Omental fat pad (tissue), 3 donors: ENCODE measurements at regions not wholly inside any gene's neighbourhood (a gene's known extent, or its start where the extent isn't known, plus 50 kb on each side); places are given as distances from the start of the nearest gene placed in this dataset.
A peak's percentile ranks its signal among the peaks of the same experiment; 100 is the strongest.

Experiments used
- ATAC-seq: fragments of 150-250 bp; one replicate; pipeline ENCODE4 v1.9.1; 2016; ENCODE audit warnings: mild to moderate bottlenecking, moderate library complexity; ENCODE audit not compliant: low FRiP score
- DNase-seq: peaks from one replicate; pipeline ENCODE4 v3.0.0-alpha.2; 2019; ENCODE audit warnings: low spot score
- TF ChIP-seq, protein P1 (sequence below), 3 donors: fragments of 450-650 bp; IDR thresholded peaks; one replicate each; pipeline ENCODE4 v1.5.1; 2016 to 2017; ENCODE audit warnings: antibody characterized with exemption in 3 of 3, mild to moderate bottlenecking in 3 of 3, moderate library complexity in 2 of 3

DNA sequence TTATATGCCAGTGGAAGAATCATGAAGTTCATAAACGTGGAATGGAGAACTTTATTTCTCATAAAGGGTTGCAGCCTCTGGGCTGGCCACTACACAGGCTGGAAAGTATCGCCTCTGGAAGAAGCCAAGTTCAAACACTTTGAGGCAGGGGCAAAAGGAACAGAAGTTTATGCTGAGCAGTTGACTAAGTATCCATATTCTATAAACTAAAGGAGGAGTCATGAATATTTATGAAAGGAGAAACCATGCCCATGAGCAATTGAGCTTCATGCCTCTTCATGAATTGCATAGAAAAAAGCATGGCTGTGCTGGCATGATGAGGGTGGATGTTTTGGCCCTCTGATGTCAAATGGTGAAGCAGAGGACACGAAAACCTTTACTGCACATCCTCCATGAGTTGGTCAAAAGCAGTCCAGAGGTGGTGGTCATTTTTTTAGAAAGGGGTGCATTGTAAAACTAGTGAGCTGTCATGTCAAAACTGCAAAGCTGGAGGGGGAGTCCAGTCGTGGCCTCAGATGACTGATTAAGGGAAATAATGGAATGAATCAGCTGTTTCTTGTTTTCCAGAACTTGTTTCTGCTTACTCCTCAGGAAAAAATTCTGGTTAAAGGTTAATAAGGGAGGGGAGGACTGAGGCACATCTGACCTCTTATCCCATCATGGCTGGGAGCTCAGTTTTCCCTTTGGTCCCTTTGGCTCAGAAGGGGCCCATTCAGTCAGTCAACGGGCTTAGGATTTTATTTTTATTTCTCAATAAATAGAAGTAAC, 276.7 kb downstream of the CHL1 start:
- no peak for ATAC-seq
- TF ChIP-seq, protein P1, sequence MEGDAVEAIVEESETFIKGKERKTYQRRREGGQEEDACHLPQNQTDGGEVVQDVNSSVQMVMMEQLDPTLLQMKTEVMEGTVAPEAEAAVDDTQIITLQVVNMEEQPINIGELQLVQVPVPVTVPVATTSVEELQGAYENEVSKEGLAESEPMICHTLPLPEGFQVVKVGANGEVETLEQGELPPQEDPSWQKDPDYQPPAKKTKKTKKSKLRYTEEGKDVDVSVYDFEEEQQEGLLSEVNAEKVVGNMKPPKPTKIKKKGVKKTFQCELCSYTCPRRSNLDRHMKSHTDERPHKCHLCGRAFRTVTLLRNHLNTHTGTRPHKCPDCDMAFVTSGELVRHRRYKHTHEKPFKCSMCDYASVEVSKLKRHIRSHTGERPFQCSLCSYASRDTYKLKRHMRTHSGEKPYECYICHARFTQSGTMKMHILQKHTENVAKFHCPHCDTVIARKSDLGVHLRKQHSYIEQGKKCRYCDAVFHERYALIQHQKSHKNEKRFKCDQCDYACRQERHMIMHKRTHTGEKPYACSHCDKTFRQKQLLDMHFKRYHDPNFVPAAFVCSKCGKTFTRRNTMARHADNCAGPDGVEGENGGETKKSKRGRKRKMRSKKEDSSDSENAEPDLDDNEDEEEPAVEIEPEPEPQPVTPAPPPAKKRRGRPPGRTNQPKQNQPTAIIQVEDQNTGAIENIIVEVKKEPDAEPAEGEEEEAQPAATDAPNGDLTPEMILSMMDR (IDR thresholded peaks at IDR 0.05): no peak
- no peak for DNase-seq

DNA sequence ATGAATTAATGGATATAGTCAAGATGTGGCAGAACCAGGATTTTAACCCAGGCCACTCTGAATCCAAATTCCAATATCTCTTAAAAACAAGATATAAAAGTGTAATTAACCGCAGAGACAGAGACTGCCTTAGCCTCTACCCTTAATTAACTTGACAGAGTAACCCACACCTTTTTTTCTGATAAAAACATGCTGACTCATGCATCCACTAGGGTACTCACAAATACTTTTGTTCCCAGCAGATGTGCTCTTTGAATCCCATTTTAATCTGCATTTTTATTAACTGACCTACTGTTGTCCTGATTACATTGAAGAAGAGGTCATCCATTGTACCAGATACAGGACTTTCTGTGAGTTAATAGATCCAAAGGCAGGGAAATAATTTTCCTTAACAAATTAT, 278.3 kb downstream of the CHL1 start:
- ATAC-seq: no peak
- no peak for DNase-seq
- TF ChIP-seq, protein P1 (IDR thresholded peaks at IDR 0.05): no peak

DNA sequence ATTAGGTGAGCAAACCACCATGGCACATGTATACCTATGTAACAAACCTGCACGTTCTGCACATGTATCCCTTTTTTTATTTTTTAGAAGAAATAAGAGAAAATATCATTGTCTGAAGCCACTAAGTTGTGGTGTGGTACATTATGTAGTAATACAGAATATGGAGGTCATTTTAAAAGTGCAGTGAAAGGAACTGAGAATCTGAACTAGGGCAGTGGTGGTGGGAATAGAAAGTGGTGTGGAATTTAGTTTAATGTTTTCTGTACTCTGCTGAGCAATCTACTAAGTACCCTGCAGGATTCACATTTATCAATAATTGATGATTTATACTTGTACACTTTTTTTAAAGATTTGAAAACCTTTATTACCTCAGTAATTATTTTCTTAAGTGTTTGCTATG, 283.5 kb downstream of the CHL1 start:
- TF ChIP-seq, protein P1 (IDR thresholded peaks at IDR 0.05): no peak
- ATAC-seq (no peak), DNase-seq (no peak)

DNA sequence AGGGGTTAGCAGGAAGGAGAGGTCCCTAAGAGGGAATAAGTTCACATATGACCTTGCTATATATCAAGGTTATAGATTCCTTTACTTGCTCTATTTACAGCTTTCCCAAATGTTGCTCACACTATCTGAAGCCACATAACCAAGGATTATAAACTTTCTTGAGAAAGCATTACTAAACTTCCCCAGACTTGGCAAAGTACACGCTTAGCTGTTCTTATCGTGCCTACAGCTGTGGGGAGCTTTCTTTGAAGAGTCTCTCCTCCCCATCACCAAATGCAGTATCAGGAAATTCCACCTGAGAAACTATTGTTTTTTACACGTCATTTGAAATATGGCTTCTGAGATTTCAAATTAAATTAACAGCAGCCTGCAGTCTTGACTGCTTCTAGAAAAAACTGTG, 284.5 kb downstream of the CHL1 start:
- ATAC-seq: no peak
- DNase-seq: no peak
- TF ChIP-seq, protein P1 (IDR thresholded peaks at IDR 0.05): no peak

DNA sequence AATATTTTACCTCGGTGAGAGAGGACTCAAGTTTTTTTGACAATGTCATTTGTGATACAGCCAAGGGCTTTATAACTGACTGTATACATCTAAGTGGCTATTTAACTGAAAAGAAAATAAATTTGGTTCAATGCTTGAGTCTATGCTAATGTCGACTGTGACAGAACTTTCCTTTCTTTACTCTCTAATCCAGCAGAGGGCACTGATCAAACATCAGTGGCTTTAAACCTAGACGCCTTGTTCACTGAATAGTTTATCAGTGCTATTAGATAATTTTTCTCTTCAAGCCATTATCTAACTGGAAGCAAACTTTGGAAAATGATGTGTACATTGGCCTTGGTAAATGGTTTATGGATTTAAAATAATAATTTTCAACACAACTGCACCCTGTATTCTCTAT, 285.1 kb downstream of the CHL1 start:
- TF ChIP-seq, protein P1 (IDR thresholded peaks at IDR 0.05): no peak

DNA sequence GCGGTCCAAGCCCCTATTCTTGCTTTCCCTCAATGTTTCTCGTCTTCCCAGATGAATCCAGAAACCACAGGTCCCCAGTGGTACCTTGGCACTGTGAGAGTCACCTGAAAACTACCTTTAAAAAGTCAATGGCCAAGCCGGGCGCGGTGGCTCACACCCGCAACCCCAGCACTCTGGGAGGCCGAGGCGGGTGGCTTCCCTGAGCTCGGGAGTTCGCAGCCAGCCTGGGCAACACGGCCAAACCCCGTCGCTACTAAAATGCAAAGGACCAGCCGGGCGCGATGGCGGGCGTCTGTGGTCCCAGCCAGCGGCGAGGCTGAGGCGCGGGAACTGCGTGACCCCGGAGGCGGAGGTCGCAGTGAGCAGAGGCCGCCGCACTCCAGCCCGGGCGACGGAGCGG, 285.9 kb downstream of the CHL1 start:
- ATAC-seq (no peak), DNase-seq (no peak)
- TF ChIP-seq, protein P1 (IDR thresholded peaks at IDR 0.05): no peak

More for the DNA sequence above, 285.1 kb downstream of the CHL1 start:
- DNase-seq (no peak), ATAC-seq (peak; percentile 44)

DNA sequence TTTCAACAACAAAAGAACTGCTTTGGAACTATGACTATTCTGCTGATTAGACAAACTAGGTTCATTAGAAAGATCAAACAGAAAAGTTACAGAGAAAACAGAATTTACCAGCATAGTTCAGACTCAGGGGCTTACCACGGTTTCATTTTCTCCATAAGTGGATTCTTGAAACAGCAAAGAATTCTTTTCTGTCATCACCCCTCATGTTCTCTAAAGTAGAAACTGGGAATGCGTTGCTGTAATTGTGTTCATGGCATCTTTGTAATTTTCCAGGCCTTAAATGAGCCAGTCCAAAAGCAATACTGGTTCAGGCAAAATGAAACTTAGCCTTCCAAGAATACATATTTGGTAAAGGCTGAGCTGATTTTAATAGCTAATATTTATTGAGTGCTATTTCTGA, 287.8 kb downstream of the CHL1 start:
- DNase-seq (no peak), ATAC-seq (no peak)

More for the DNA sequence above, 287.8 kb downstream of the CHL1 start:
- TF ChIP-seq, protein P1 (IDR thresholded peaks at IDR 0.05): no peak
